GM21360 (cell line): ENCODE measurements at regions not wholly inside any gene's neighbourhood (a gene's known extent, or its start where the extent isn't known, plus 50 kb on each side); places are given as distances from the start of the nearest gene placed in this dataset.

ENCODE experiments used
- ATAC-seq: cut with Tn5 transposase; IDR thresholded peaks from one replicate; pipeline ENCODE4 v1.9.1; 2021; ENCODE audit warnings: mild to moderate bottlenecking, moderate library complexity; ENCODE audit not compliant: unreplicated experiment

DNA sequence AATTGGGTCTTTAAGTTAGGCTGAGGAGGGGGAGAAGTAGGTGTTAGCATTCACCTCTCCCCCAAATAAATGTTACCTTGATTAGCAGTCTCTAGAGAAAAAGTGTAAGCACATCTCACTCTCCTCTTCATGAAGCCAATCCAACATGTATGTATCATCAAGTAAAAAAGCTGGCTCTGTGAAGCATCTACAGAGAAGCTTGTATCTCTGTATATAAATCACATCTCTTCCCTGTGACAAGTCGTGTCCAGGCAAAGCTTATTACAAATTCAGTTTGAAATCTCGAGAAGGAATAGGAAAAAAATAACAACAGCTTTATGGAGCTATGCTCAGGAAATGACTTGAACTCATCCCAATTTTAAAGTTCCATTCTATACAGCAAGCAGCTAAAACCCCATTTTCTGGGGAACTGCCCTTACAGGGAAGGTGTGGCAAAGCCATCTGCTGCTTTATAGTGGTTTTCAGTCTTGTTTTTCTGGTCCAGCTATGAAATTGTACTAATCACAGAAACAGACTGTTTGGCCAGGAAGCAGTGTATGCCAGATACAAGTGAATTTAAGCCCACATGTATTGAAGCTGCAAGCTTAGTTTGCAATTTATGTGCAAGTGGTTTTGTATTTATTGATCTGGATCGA lies 313.3 kb upstream of the NOCT start:
- ATAC-seq, result no peak

- no peak for ATAC-seq
Observed at GRCh38 chr4:138698641-138699040, 316.9 kb upstream of the NOCT start.

DNA sequence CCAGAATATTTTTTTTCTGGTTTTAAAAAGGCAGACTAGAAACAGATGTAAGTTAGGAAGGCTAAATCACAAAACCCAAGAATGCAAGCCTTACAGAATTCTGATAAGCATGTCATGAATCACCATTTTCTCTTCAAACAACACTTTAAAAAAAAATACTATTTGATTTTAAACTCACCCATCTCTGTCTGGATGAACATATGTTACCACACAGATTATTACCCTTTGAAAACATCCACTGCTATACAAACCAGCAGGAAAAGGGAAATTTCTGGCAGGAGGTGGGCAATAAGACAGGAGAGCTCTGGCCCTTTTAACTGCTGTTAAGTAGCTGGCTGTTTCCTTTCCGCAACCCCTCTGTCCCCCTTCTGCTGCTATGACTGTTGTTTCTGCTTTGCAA lies 317.7 kb upstream of the NOCT start:
- no peak for ATAC-seq

GRCh38 chr4:138696771-138697170 lies 318.8 kb upstream of the NOCT start:
- ATAC-seq, result no peak

DNA sequence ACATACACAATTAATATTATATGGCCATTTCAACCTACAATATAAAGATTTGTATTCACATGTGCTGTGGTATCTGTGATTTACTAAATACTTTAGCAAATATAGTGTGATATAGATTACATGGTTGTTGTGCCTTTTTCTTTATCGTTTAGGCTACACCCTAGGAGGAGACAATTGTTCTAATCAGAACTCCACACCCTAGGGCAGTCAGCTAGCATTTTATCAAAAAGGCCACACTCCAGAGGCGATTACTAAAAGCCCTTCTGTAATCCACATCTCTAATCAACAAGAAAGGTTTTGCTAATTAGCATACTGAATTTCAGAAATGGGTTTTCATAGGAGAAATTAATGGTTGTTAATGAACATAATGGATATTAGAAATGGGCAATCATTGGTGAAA lies 319.5 kb upstream of the NOCT start:
- no peak for ATAC-seq

DNA sequence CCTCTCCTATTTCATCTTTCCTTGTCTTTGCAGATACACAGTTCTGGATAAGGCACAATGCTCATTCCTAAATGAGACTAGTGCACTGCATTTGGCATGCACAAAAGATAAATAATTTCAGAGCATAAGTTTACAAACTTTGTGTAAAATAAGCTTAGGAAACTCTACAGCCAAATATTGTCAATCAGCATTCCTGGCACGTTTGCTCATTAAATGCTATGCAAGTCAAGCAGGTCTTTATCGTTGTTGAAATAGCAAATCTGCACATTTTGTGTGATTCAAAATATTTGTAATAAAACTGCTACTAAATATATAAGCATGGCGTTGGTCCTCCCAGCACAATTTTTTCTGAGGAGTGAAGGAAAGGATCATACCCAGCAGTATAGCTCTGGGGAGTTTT lies 322.1 kb upstream of the NOCT start:
- ATAC-seq, result no peak

DNA sequence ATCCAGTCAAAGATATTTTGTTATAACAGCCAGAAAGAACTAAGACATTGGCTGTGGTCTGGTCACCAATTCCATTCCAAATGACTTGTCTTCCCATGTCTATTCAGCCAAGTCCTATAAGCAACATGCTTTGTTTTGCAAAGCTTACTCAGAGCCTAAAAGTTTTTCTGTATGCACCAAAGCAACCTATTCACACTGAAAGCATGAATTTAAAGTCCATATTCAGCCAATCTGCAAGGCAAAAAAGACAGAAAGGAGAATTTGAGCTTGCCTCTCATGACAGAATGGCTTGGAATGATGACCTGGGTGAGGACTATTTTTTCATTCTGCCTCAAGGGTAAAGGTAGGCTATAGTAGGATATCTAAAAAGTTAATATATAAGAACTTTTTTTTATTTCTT lies 323.2 kb upstream of the NOCT start:
- no peak for ATAC-seq

- ATAC-seq, result no peak
Observed at GRCh38 chr4:138689593-138689992, 326.0 kb upstream of the NOCT start.

DNA sequence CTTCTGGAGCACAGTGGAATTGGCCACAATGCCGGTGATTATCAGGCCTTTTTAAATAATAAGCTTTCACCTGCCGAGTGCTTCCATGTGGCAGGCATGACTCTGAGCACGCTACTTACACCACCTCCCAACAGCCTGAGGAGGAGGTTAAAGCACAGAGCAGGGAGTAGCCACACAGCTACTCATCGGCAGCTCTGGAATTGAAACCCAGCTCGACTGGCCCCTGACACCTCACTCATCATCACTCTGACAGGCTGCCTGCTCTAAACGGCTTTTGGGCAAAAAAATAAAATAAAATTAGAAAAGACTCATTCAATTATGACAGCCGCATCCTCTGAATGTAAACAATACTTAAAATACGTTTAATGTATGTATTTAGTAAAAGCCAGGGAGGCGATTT lies 326.4 kb upstream of the NOCT start:
- no peak for ATAC-seq

DNA sequence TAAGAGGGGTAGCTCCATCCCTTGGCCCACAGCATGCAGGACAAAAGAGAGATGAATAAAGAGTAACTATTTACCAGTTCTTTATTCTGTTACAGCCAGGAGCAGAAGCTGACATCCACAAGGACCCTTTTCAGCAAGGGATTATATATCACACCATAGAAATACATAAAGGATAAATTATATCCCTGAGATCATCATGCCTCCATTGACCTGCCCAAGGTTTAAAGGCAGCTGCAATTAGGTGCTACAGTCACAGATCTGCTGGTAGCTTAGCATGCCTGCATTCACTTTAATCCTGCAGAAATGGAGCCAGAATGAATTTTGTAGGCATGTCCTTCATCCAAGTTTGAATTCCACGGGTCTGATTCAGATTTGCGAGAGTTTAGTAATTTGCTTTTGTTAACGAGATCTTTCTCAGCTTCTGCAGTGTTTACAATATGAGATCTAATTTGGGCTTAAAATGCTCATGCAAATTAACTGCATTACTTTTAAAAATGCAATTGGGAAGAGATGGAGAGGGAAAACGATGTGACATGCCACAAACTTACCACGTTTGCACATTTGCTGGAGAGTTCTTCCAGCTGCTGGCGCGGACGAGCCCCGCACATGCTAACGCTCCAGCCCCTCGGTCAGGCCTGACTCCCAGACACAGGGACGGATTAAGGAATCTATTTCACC lies 327.0 kb upstream of the NOCT start:
- no peak for ATAC-seq

GRCh38 chr4:138686106-138686835 lies 329.3 kb upstream of the NOCT start:
- ATAC-seq, result no peak

DNA sequence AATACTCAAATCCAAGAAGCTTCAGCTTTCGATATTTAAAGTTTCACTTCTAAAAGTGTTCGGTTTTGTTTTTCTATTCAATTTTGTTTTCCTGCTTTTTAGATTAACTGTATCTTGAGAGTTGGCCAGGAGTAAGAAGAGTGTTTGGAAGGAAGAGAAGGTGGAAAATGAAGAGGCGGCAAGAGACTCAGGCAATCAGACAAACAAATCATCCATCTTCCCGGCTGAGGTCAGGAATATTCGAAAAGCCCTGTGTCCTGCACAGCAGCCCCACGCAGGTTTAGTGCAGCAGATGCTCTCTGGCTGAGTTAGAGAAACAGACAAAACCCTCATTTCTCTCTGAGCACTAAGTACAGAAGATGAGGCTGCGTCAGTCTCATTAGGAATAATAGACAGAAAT lies 330.3 kb upstream of the NOCT start:
- no peak for ATAC-seq

- peak; percentile 85 for ATAC-seq
Observed at GRCh38 chr4:138680989-138681604, 334.5 kb upstream of the NOCT start.

DNA sequence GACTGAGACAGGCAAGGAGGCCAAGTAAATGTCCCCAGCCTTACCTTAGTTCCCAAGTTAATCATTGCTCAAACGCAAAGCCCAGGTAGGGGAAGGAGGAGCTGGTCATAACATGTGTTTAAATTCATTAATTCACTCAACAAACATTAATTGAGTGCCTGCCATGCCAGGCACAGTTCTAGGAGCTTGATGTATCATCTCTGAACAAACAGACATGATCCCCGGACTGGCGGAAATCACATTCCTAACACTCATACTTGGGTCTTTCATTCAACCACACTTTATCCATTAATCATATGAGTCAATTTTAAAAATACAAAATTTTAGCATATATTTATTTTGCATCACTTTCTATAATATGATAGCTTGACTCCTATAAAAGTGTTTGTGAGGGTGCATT lies 335.3 kb upstream of the NOCT start:
- no peak for ATAC-seq

DNA sequence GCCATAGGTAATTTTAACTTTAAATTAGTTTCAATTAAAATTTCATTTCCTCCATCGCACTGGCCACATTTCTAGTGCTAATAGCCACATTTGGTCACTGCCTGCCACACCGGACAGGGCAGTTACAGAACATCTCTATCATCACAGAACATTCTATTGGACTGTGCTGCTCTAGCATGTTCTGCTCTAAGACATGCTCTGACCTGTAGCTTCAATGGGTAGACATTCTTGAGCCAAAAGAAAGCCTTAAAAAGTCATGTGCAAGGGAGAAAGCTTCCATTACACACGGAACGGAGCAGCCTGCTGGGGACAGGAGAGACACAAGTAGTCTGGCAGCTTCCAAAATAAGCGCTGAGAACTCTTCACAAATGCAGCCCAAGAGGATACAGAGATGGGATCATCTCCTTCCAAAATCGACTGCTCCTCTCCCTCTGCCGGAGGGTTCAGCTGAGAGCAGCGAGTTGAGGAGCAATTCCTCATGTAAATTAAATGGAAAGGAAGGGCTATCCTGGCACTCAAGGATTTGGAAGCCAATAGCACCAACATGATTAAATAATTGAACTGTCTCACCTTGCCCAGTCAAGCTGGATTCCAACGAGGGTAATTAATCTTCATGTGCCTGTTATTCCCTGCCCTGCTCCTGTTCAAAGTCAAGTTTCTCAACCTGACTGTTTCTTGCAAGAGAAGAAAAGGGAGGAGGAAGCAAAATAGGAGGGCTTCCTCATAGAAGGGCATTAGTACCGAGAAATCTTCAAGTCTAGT lies 336.4 kb upstream of the NOCT start:
- ATAC-seq, result no peak

DNA sequence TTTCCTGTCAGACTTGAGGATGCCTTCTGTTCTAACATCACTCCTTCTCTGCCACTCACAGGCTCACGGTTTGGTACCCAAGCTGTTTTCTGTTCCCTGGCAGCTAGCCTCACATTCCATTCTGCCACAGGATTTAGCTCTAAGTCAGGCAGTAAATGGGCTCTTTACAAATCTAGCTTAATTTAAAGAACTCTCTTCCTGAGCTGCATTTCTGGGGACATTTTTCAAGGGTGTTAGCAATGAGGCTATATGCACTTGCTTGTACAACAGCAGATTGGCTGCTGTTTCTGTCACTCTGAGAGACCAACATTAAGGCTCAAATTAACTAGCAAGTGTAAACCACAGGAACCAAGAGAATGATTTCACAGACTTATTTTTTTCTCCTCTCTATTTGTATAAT lies 337.8 kb upstream of the NOCT start:
- no peak for ATAC-seq

- no peak for ATAC-seq
Observed at GRCh38 chr4:138677212-138677611, 338.4 kb upstream of the NOCT start.

DNA sequence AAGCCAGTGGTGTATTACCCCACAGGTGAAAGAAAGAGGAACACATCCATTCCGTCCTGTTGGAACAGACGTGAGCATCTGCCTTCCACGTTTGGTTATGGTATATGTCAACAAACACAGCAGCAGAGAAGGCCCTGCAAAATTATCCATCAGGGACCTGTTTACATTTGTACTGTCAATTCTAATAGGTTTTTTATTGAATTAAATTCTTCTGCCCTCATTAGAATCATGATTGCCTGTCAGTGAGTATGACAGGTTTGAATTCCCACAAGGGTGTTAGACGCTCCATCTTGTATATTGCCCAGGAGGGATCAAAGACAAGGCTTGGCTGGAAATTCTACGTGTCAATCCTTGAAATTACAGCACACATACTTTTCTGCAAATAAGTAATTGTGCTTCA lies 339.9 kb upstream of the NOCT start:
- no peak for ATAC-seq

DNA sequence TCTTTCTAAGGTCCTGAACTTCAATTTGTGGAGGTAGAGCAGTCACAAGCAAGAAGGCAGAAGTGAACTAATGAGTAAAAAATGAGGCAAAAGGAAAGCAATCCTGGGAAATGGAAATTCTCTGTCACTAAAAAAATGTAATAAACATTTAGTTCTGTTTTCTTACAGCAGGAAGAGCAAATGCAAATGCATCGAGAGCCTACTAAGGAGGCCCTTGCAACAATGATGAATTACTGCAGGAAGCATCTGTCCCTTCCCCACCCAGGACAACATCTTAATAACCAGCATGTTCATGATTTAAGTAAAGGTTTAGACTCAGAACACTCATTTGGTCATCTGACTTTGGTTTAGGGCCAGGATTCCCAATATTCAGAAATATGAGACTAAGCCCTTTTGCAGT lies 341.4 kb upstream of the NOCT start:
- ATAC-seq, result no peak

- ATAC-seq, result peak; percentile 32
Observed at GRCh38 chr4:138673053-138673452, 342.5 kb upstream of the NOCT start.

- no peak for ATAC-seq
Observed at GRCh38 chr4:138672393-138672976, 343.1 kb upstream of the NOCT start.
